Vagina (tissue), 2 donors: ENCODE measurements at regions not wholly inside any gene's neighbourhood (a gene's known extent, or its start where the extent isn't known, plus 50 kb on each side); places are given as distances from the start of the nearest gene placed in this dataset.

ENCODE experiments used
- CTCF ChIP-seq, 3 experiments: fragments of 450-650 bp in 2 of 3; fragments of 200-600 bp in 1 of 3; sonication (generic) in 1 of 3; IDR thresholded peaks; one replicate each; pipeline ENCODE4 v1.5.1; 2017 to 2019; ENCODE audit warnings: antibody characterized with exemption in 3 of 3, mild to moderate bottlenecking in 2 of 3, moderate library complexity in 2 of 3
- POLR2AphosphoS5 ChIP-seq, 2 donors: sonication (generic); formaldehyde crosslinking; IDR thresholded peaks; one replicate each; pipeline ENCODE4 v1.9.0; 2017; ENCODE audit warnings: antibody characterized with exemption in 2 of 2, mild to moderate bottlenecking in 2 of 2, low read depth in 1 of 2; ENCODE audit not compliant: insufficient read depth in 1 of 2

GRCh38 chrX:39418254-39418704, 617.0 kb downstream of the MID1IP1 start:
- no peak for TF ChIP-seq CTCF (IDR thresholded peaks at IDR 0.05)
- no peak for TF ChIP-seq POLR2AphosphoS5 (IDR thresholded peaks at IDR 0.05; ENCODE audit: insufficient read depth in 1 of 2, low read depth in 1 of 2)
